A673 (cell line): ENCODE measurements at regions not wholly inside any gene's neighbourhood (a gene's known extent, or its start where the extent isn't known, plus 50 kb on each side); places are given as distances from the start of the nearest gene placed in this dataset.

Experiments
- BruUV-seq: library from RNA; stranded (reverse); fragments of 400-500 nt; replicated peaks from 2 replicates; lab custom pipeline; 2021; lab: Mats Ljungman, UMichigan
- CTCF ChIA-PET: fragments of 300-600 bp; sonication (Branson Sonifier 250); formaldehyde crosslinking; loops from one replicate; lab custom pipeline; 2022; ENCODE audit warnings: antibody characterized with exemption; lab: Charles Lee
- POLR2A ChIA-PET: fragments of 300-600 bp; sonication (Branson Sonifier 250); formaldehyde crosslinking; loops from one replicate; lab custom pipeline; 2022; ENCODE audit warnings: antibody characterized with exemption; ENCODE audit not compliant: low non-redundant PET; lab: Charles Lee
- DNase-seq: peaks from one replicate; pipeline ENCODE4 v3.0.0-alpha.2; 2015; ENCODE audit warnings: low spot score
- H3K27ac ChIP-seq: fragments of 200-600 bp; sonication (generic); 2 replicates; pipeline ENCODE4 v1.5.1; 2016; ENCODE audit warnings: mixed run types, low read depth, mild to moderate bottlenecking, mixed read lengths, antibody characterized with exemption, low read length; ENCODE audit not compliant: poor library complexity, severe bottlenecking
- H3K27me3 ChIP-seq: fragments of 200-600 bp; sonication (generic); replicated peaks from 2 replicates; pipeline ENCODE4 v1.6.1; 2017; ENCODE audit warnings: mixed run types, low read depth, mild to moderate bottlenecking, mixed read lengths, antibody characterized with exemption, low read length; ENCODE audit not compliant: insufficient read depth, poor library complexity
- H3K36me3 ChIP-seq: fragments of 200-600 bp; sonication (generic); 2 replicates; pipeline ENCODE4 v1.6.1; 2016; ENCODE audit warnings: mixed run types, mild to moderate bottlenecking, mixed read lengths, antibody characterized with exemption, low read length; ENCODE audit not compliant: insufficient read depth, poor library complexity, severe bottlenecking
- H3K4me1 ChIP-seq: fragments of 200-600 bp; sonication (generic); 2 replicates; pipeline ENCODE4 v1.6.1; 2017; ENCODE audit warnings: mixed run types, mild to moderate bottlenecking, mixed read lengths, antibody characterized with exemption, low read length; ENCODE audit not compliant: insufficient read depth, poor library complexity, severe bottlenecking
- H3K4me3 ChIP-seq: fragments of 200-600 bp; sonication (generic); 2 replicates; pipeline ENCODE4 v1.5.1; 2016; ENCODE audit warnings: low read depth, mixed run types, mild to moderate bottlenecking, mixed read lengths, low read length; ENCODE audit not compliant: poor library complexity, severe bottlenecking
- H3K9me3 ChIP-seq: fragments of 200-600 bp; sonication (generic); 2 replicates; pipeline ENCODE4 v1.6.1; 2016; ENCODE audit warnings: mixed run types, low read depth, mild to moderate bottlenecking, mixed read lengths, antibody characterized with exemption, low read length; ENCODE audit not compliant: poor library complexity, severe bottlenecking
- EZH2 ChIP-seq: fragments of 200-600 bp; sonication (generic); IDR thresholded peaks from 2 replicates; pipeline ENCODE4 v1.6.1; 2017; ENCODE audit warnings: borderline replicate concordance, low read depth, mild to moderate bottlenecking, mixed read lengths, antibody characterized with exemption, low read length; ENCODE audit not compliant: poor library complexity, severe bottlenecking
- intact Hi-C: fragments of 100-400 bp; cut with micrococcal nuclease; formaldehyde crosslinking; loops from one replicate; pipeline ENCODE4 v1.10.0; 2022; ENCODE audit not compliant: unreplicated experiment
- TF ChIP-seq, protein P1 (sequence below): fragments of 300-800, 200-600 bp; sonication (generic); conservative IDR thresholded peaks from 2 replicates; pipeline ENCODE4 v1.5.1; 2017; ENCODE audit warnings: low read depth, mild to moderate bottlenecking, antibody characterized with exemption, low read length, moderate library complexity, mixed read lengths

DNA sequence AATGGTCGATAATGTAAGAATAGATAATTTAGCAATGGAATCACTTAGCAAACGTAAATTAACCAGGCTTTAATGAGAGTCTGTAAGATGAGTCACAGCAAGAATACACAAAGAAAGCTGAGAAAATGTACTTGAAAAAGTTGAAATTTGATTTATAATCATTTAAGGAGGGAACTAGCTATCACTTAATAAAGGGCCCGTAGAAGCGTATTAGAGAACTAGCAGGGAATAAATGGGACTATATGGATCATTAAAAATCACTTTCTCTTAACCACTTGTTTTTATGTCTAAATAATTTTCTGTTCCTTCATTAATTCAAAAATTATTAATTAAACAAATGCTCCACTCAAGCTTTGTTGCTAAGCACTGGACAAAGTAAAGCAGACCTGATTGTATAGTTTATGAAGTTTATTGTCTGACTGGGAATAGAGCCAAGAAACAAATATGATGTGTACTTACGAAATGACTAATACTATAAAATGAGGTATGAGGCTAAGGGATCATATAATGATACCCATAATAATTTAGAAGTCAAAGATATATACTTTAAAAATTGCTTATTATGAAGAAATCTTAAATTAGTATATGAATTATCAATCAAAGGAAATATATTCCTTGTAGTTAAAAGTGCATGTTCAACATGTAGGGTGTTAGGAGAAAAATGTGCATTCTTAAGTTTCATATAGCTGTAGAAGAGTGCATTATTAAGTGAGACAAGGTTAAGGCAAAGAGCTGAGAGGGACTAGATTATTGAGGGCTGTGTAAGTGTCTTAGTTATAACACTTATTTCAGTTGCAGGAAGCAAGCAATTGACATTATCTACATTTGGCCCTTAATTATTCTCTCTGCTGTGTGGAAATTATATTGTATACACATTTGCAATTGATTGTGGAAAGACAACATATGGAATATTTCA, 196.8 kb downstream of the PRDM9 start:
- Histone ChIP-seq H3K27ac (no peak overlapping the region), H3K27me3 (no peaks in the 10 kb centered on the region), H3K36me3 (no peaks in the 10 kb centered on the region), H3K9me3 (no peaks in the 10 kb centered on the region), H3K4me3 (no peak overlapping the region), H3K4me1 (no peaks in the 10 kb centered on the region)
- BruUV-seq: no TSS peak
- TF ChIP-seq EZH2: no peak
- TF ChIP-seq, protein P1, sequence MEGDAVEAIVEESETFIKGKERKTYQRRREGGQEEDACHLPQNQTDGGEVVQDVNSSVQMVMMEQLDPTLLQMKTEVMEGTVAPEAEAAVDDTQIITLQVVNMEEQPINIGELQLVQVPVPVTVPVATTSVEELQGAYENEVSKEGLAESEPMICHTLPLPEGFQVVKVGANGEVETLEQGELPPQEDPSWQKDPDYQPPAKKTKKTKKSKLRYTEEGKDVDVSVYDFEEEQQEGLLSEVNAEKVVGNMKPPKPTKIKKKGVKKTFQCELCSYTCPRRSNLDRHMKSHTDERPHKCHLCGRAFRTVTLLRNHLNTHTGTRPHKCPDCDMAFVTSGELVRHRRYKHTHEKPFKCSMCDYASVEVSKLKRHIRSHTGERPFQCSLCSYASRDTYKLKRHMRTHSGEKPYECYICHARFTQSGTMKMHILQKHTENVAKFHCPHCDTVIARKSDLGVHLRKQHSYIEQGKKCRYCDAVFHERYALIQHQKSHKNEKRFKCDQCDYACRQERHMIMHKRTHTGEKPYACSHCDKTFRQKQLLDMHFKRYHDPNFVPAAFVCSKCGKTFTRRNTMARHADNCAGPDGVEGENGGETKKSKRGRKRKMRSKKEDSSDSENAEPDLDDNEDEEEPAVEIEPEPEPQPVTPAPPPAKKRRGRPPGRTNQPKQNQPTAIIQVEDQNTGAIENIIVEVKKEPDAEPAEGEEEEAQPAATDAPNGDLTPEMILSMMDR: no peak
- intact Hi-C loops: no loop called here
- ChIA-PET CTCF (no interaction called here), POLR2A (no interaction called here)
- peak; percentile 10 for DNase-seq

- H3K9me3 ChIP-seq: no peaks in the 10 kb centered on the region
- H3K27ac ChIP-seq: no peak overlapping the region
- no peaks in the 10 kb centered on the region for H3K27me3 ChIP-seq
- no peaks in the 10 kb centered on the region for H3K4me1 ChIP-seq
- no peak overlapping the region for H3K4me3 ChIP-seq
- no peak for DNase-seq
- ChIA-PET CTCF (no interaction called here), POLR2A (no interaction called here)
- no peak for TF ChIP-seq EZH2
- intact Hi-C loops: no loop called here
- no TSS peak for BruUV-seq
- no peaks in the 10 kb centered on the region for H3K36me3 ChIP-seq
Measured at GRCh38 chr5:23717486-23717885, 210.1 kb downstream of the PRDM9 start.

DNA sequence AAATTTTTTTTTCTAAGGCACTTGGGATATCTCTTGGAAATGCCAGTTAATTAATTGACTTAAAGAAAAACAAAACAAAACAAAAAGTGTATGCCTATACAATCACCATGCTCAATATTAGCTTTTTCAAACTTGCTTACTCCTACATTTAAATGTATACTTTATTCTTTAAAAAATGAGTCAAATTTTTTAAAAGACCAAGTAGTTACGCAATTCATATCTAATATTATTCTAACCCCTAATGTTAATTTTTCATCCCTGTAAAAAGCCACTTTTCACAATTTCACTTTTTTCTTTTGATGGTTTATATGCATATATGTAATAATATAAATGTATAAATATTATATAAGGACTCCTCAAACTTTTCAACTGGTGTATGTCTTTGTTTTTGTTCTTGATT, 211.2 kb downstream of the PRDM9 start:
- Histone ChIP-seq H3K4me1 (no peaks in the 10 kb centered on the region), H3K27me3 (no peaks in the 10 kb centered on the region), H3K4me3 (no peak overlapping the region), H3K27ac (no peak overlapping the region), H3K9me3 (no peaks in the 10 kb centered on the region), H3K36me3 (no peaks in the 10 kb centered on the region)
- intact Hi-C loops: no loop called here
- no peak for DNase-seq
- BruUV-seq: no TSS peak
- POLR2A ChIA-PET: no interaction called here
- TF ChIP-seq, protein P1: no peak
- CTCF ChIA-PET: no interaction called here
